HG02852 (cell line): ENCODE measurements at regions not wholly inside any gene's neighbourhood (a gene's known extent, or its start where the extent isn't known, plus 50 kb on each side); places are given as distances from the start of the nearest gene placed in this dataset.

Experiments used
- ATAC-seq: cut with Tn5 transposase; IDR thresholded peaks from one replicate; pipeline ENCODE4 v1.9.1; 2021; ENCODE audit warnings: mild to moderate bottlenecking, moderate library complexity; ENCODE audit not compliant: unreplicated experiment

- ATAC-seq = no peak
Observed at GRCh38 chr3:34360713-34361112, 562.3 kb downstream of the PDCD6IP start.

- ATAC-seq = peak; percentile 96
Observed at GRCh38 chr3:34361921-34362320, 563.5 kb downstream of the PDCD6IP start.

GRCh38 chr3:34362910-34363309 lies 564.5 kb downstream of the PDCD6IP start:
- no peak for ATAC-seq

- no peak for ATAC-seq
Observed at GRCh38 chr3:34363881-34364280, 565.5 kb downstream of the PDCD6IP start.

GRCh38 chr3:34364335-34364734 lies 565.9 kb downstream of the PDCD6IP start:
- no peak for ATAC-seq

GRCh38 chr3:34365231-34365630 lies 566.8 kb downstream of the PDCD6IP start:
- no peak for ATAC-seq

GRCh38 chr3:34365771-34366170 lies 567.3 kb downstream of the PDCD6IP start:
- ATAC-seq = no peak

GRCh38 chr3:34367521-34367920 lies 569.1 kb downstream of the PDCD6IP start:
- no peak for ATAC-seq

- ATAC-seq = no peak
Observed at GRCh38 chr3:34374521-34374920, 576.1 kb downstream of the PDCD6IP start.

- no peak for ATAC-seq
Observed at GRCh38 chr3:34376691-34377090, 578.3 kb downstream of the PDCD6IP start.

- ATAC-seq = no peak
Observed at GRCh38 chr3:34377961-34378360, 579.5 kb downstream of the PDCD6IP start.

- no peak for ATAC-seq
Observed at GRCh38 chr3:34381243-34381642, 582.8 kb downstream of the PDCD6IP start.

GRCh38 chr3:34382859-34383258 lies 584.4 kb downstream of the PDCD6IP start:
- ATAC-seq = no peak

GRCh38 chr3:34386309-34386708 lies 587.9 kb downstream of the PDCD6IP start:
- no peak for ATAC-seq

GRCh38 chr3:34387826-34388564 lies 589.6 kb downstream of the PDCD6IP start:
- ATAC-seq = no peak

- no peak for ATAC-seq
Observed at GRCh38 chr3:34388830-34389229, 590.4 kb downstream of the PDCD6IP start.

GRCh38 chr3:34394978-34395748 lies 596.7 kb downstream of the PDCD6IP start:
- ATAC-seq = no peak

- no peak for ATAC-seq
Observed at GRCh38 chr3:34396288-34396687, 597.9 kb downstream of the PDCD6IP start.

GRCh38 chr3:34396956-34397355 lies 598.5 kb downstream of the PDCD6IP start:
- ATAC-seq = no peak

- ATAC-seq = no peak
Observed at GRCh38 chr3:34399401-34399800, 601.0 kb downstream of the PDCD6IP start.

- no peak for ATAC-seq
Observed at GRCh38 chr3:34405159-34405558, 606.7 kb downstream of the PDCD6IP start.

- no peak for ATAC-seq
Observed at GRCh38 chr3:34407281-34407680, 608.9 kb downstream of the PDCD6IP start.
